ENCODE measurements at regions not wholly inside any gene's neighbourhood (a gene's known extent, or its start where the extent isn't known, plus 50 kb on each side); places are given as distances from the start of the nearest gene placed in this dataset.

- CTCF ChIA-PET = no interaction called here
- TF ChIP-seq CTCF (IDR thresholded peaks at IDR 0.05; ENCODE audit: insufficient read depth, low read length, missing control alignments) = no peak
These were observed 152.4 kb downstream of the VRK1 start for GRCh38 chr14:96949594-96949993.

GRCh38 chr14:96951511-96951910 is 154.3 kb downstream of the VRK1 start:
- TF ChIP-seq CTCF (IDR thresholded peaks at IDR 0.05; ENCODE audit: insufficient read depth, low read length, missing control alignments) = no peak
- H3K4me3 ChIP-seq (ENCODE audit: low read depth, low read length) = no peak overlapping the region
- no peak for DNase-seq (ENCODE audit: low read depth, low spot score)
- ChIA-PET POLR2A (no interaction called here), CTCF (no interaction called here)

More at GRCh38 chr14:96949594-96949993, 152.4 kb downstream of the VRK1 start:
- no peak overlapping the region for H3K4me3 ChIP-seq (ENCODE audit: low read depth, low read length)
- DNase-seq (ENCODE audit: low read depth, low spot score) = no peak
- POLR2A ChIA-PET = no interaction called here

GRCh38 chr14:96953087-96953874 is 156.1 kb downstream of the VRK1 start:
- POLR2A ChIA-PET = no interaction called here
- H3K4me3 ChIP-seq (ENCODE audit: low read depth, low read length) = no peak overlapping the region
- TF ChIP-seq CTCF (IDR thresholded peaks at IDR 0.05; ENCODE audit: insufficient read depth, low read length, missing control alignments) = no peak
- CTCF ChIA-PET = no interaction called here
- no peak for DNase-seq (ENCODE audit: low read depth, low spot score)

GRCh38 chr14:96953875-96954185 is 156.6 kb downstream of the VRK1 start:
- no peak for TF ChIP-seq CTCF (IDR thresholded peaks at IDR 0.05; ENCODE audit: insufficient read depth, low read length, missing control alignments)
- ChIA-PET CTCF (no interaction called here), POLR2A (no interaction called here)
- H3K4me3 ChIP-seq (ENCODE audit: low read depth, low read length) = no peak overlapping the region
- DNase-seq (ENCODE audit: low read depth, low spot score) = no peak

- CTCF ChIA-PET = no interaction called here
- POLR2A ChIA-PET = no interaction called here
- no peak for TF ChIP-seq CTCF (IDR thresholded peaks at IDR 0.05; ENCODE audit: insufficient read depth, low read length, missing control alignments)
- DNase-seq (ENCODE audit: low read depth, low spot score) = no peak
- no peak overlapping the region for H3K4me3 ChIP-seq (ENCODE audit: low read depth, low read length)
These were observed 159.5 kb downstream of the VRK1 start for GRCh38 chr14:96956464-96957239.

GRCh38 chr14:96958057-96958456 is 160.9 kb downstream of the VRK1 start:
- TF ChIP-seq CTCF (IDR thresholded peaks at IDR 0.05; ENCODE audit: insufficient read depth, low read length, missing control alignments) = no peak
- DNase-seq (ENCODE audit: low read depth, low spot score) = no peak
- ChIA-PET CTCF (no interaction called here), POLR2A (no interaction called here)
- H3K4me3 ChIP-seq (ENCODE audit: low read depth, low read length) = no peak overlapping the region

Data from AG04449 (cell line).